GM12891 (cell line): ENCODE measurements at regions not wholly inside any gene's neighbourhood (a gene's known extent, or its start where the extent isn't known, plus 50 kb on each side); places are given as distances from the start of the nearest gene placed in this dataset.

Experiments
- POLR2A ChIP-seq: IDR thresholded peaks from 2 replicates; pipeline ENCODE4 v1.6.1; 2011; ENCODE audit warnings: low read depth, low read length, control low read depth
- POU2F2 ChIP-seq: IDR thresholded peaks from 2 replicates; pipeline ENCODE4 v1.6.1; 2011; ENCODE audit warnings: low read depth, mild to moderate bottlenecking, control low read depth, low read length, moderate library complexity
- SPI1 ChIP-seq: IDR thresholded peaks from 2 replicates; pipeline ENCODE4 v1.6.1; 2011; ENCODE audit warnings: low read depth, low read length, control low read depth
- TAF1 ChIP-seq: IDR thresholded peaks from 2 replicates; pipeline ENCODE4 v1.6.1; 2011; ENCODE audit warnings: low read depth, low read length, control low read depth

DNA sequence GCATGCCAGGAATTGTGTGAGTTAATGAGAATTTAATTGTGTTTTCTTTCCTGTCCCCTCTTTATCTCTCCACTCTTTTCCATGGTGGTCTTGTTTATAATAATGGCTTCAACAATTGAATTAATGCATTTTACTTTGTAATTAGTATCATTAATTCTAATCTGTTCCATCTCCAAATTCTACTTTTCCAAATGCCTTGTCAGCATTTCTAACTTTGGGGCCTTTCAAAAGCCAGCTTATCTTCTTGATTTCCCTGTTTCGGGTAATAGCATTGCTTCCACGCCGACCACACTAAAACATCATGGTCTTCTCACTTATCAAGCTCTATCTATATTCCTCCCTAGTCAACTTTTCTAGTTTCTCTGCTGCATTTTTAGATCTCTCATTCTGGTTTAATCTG, 54.2 kb upstream of the RMST start:
- no peak for TF ChIP-seq TAF1
- no peak for TF ChIP-seq SPI1
- TF ChIP-seq POLR2A: no peak
- TF ChIP-seq POU2F2: no peak
